ENCODE measurements at regions not wholly inside any gene's neighbourhood (a gene's known extent, or its start where the extent isn't known, plus 50 kb on each side); places are given as distances from the start of the nearest gene placed in this dataset.

- DNase-seq (ENCODE audit: low spot score): no peak
- in situ Hi-C loops (cut with MboI; ENCODE audit: low pct_unique_long_range_greater_than_20kb, low sequenced_read_pairs, unreplicated experiment): no loop called here
Measured at GRCh38 chr6:26173836-26174145, 86.6 kb downstream of the HFE start.

GRCh38 chr6:26175033-26175427, 87.8 kb downstream of the HFE start:
- no peak for TF ChIP-seq CTCF (IDR thresholded peaks at IDR 0.05; ENCODE audit: extremely low read depth, insufficient read depth, missing control alignments)
- in situ Hi-C loops (cut with MboI; ENCODE audit: low pct_unique_long_range_greater_than_20kb, low sequenced_read_pairs, unreplicated experiment): no loop called here
- no peak for DNase-seq (ENCODE audit: low spot score)

More at GRCh38 chr6:26173836-26174145, 86.6 kb downstream of the HFE start:
- no peak for TF ChIP-seq CTCF (IDR thresholded peaks at IDR 0.05; ENCODE audit: extremely low read depth, insufficient read depth, missing control alignments)

- TF ChIP-seq CTCF (IDR thresholded peaks at IDR 0.05; ENCODE audit: extremely low read depth, insufficient read depth, missing control alignments): peak; percentile 71
- DNase-seq (ENCODE audit: low spot score): peak; percentile 64
- in situ Hi-C loops (cut with MboI; ENCODE audit: low pct_unique_long_range_greater_than_20kb, low sequenced_read_pairs, unreplicated experiment): no loop called here
Measured at GRCh38 chr6:26175428-26176181, 88.4 kb downstream of the HFE start.

GRCh38 chr6:26179675-26180074, 92.4 kb downstream of the HFE start:
- DNase-seq (ENCODE audit: low spot score): no peak
- no peak for TF ChIP-seq CTCF (IDR thresholded peaks at IDR 0.05; ENCODE audit: extremely low read depth, insufficient read depth, missing control alignments)
- in situ Hi-C loops (cut with MboI; ENCODE audit: low pct_unique_long_range_greater_than_20kb, low sequenced_read_pairs, unreplicated experiment): loop anchor here (10.0 kb wide), 1 partner anchor 395 kb away; no protein-coding TSS in a partner anchor

GRCh38 chr6:26180346-26180745, 93.1 kb downstream of the HFE start:
- DNase-seq (ENCODE audit: low spot score): no peak
- in situ Hi-C loops (cut with MboI; ENCODE audit: low pct_unique_long_range_greater_than_20kb, low sequenced_read_pairs, unreplicated experiment): loop anchor here (10.0 kb wide), 1 partner anchor 394 kb away; no protein-coding TSS in a partner anchor
- TF ChIP-seq CTCF (IDR thresholded peaks at IDR 0.05; ENCODE audit: extremely low read depth, insufficient read depth, missing control alignments): no peak

- TF ChIP-seq CTCF (IDR thresholded peaks at IDR 0.05; ENCODE audit: extremely low read depth, insufficient read depth, missing control alignments): no peak
- in situ Hi-C loops (cut with MboI; ENCODE audit: low pct_unique_long_range_greater_than_20kb, low sequenced_read_pairs, unreplicated experiment): loop anchor here (10.0 kb wide), 1 partner anchor 392 kb away; no protein-coding TSS in a partner anchor
- DNase-seq (ENCODE audit: low spot score): no peak
Measured at GRCh38 chr6:26183237-26183580, 96.0 kb downstream of the HFE start.

Measured in GM13977 (cell line).